K562 (cell line): ENCODE measurements at regions not wholly inside any gene's neighbourhood (a gene's known extent, or its start where the extent isn't known, plus 50 kb on each side); places are given as distances from the start of the nearest gene placed in this dataset.

ENCODE experiments used
- ATAC-seq: fragments of 200-7000 bp; cut with Tn5 transposase; 3 replicates; pipeline ENCODE4 v1.9.1; 2020; ENCODE audit warnings: moderate library complexity
- BruUV-seq: library from RNA; stranded (reverse); fragments of 400-500 nt; replicated peaks from 2 replicates; lab custom pipeline; 2021; lab: Mats Ljungman, UMichigan
- CTCF ChIA-PET: fragments of 300-600 bp; formaldehyde crosslinking; extraction: SDS; loops from one replicate; lab custom pipeline; 2021; ENCODE audit warnings: low intra/inter-chr PET ratio; lab: Yijun Ruan, JAX
- POLR2A ChIA-PET: fragments of 300-600, 350-650 bp; sonication (Branson Sonifier 250); formaldehyde crosslinking; extraction: SDS; loops from one replicate; lab custom pipeline; 2021; ENCODE audit warnings: antibody characterized with exemption, inconsistent platforms; lab: Yijun Ruan, JAX
- DNase-seq, 4 experiments: peaks; one replicate each; pipeline versions ENCODE4 v3.0.0 to v3.0.0-alpha.2; 2011 to 2018; ENCODE audit warnings: low spot score in 3 of 4, mixed read lengths in 3 of 4; ENCODE audit errors: extremely low read depth in 1 of 4
- FAIRE-seq: peaks from 2 replicates; lab custom pipeline; 2011; peaks lifted over from hg19 to GRCh38; lab: Jason Lieb, UNC
- H2AFZ ChIP-seq: 2 replicates; pipeline ENCODE4 v1.6.0; 2011; ENCODE audit warnings: low read depth, low read length, control low read depth, inconsistent platforms
- H3K27ac ChIP-seq: fragments of 200-600 bp; 3 replicates; pipeline ENCODE4 v1.8.0; 2011; ENCODE audit warnings: low read depth, mild to moderate bottlenecking, control low read depth, inconsistent platforms, low read length, moderate library complexity, mixed read lengths; ENCODE audit errors: extremely low read depth
- H3K27me3 ChIP-seq, 2 experiments: fragments of 300-600 bp in 1 of 2; 2 replicates in 1 of 2; 3 replicates in 1 of 2; pipeline versions ENCODE4 v1.6.0 to v1.8.0; 2011; ENCODE audit warnings: inconsistent platforms in 2 of 2, low read length in 2 of 2, mild to moderate bottlenecking in 1 of 2, mixed read lengths in 1 of 2, moderate library complexity in 1 of 2; ENCODE audit not compliant: control insufficient read depth in 2 of 2, insufficient read depth in 2 of 2
- H3K36me3 ChIP-seq: fragments of 300-600 bp; 3 replicates; pipeline ENCODE4 v1.8.0; 2011; ENCODE audit warnings: mild to moderate bottlenecking, low read length, inconsistent platforms; ENCODE audit not compliant: control insufficient read depth, insufficient read depth
- H3K4me1 ChIP-seq, 2 experiments: fragments of 200-600 bp in 1 of 2; replicated peaks in 1 of 2; 2 replicates in 1 of 2; 3 replicates in 1 of 2; pipeline versions ENCODE4 v1.5.1 to v1.8.0; 2011; ENCODE audit warnings: inconsistent platforms in 2 of 2, low read length in 2 of 2, mild to moderate bottlenecking in 1 of 2, mixed read lengths in 1 of 2, moderate library complexity in 1 of 2; ENCODE audit not compliant: control insufficient read depth in 2 of 2, insufficient read depth in 2 of 2
- H3K4me2 ChIP-seq: 2 replicates; pipeline ENCODE4 v1.6.1; 2011; ENCODE audit warnings: low read length, control low read depth, inconsistent platforms, mixed read lengths; ENCODE audit not compliant: insufficient read depth
- H3K4me3 ChIP-seq: fragments of 200-600 bp; sonication (generic), shearing (Covaris generic); 2 replicates; pipeline ENCODE4 v1.5.1; 2016; ENCODE audit warnings: control low read depth, inconsistent platforms
- H3K79me2 ChIP-seq: fragments of 200-600 bp; 3 replicates; pipeline ENCODE4 v1.8.0; 2011; ENCODE audit warnings: low read length, inconsistent platforms; ENCODE audit not compliant: control insufficient read depth, insufficient read depth
- H3K9ac ChIP-seq, 2 experiments: 2 replicates each; pipeline versions ENCODE4 v1.6.0 to v1.6.1; 2011; ENCODE audit warnings: low read depth in 2 of 2, low read length in 2 of 2, control low read depth in 1 of 2, inconsistent platforms in 1 of 2, mild to moderate bottlenecking in 1 of 2, mixed read lengths in 1 of 2; ENCODE audit not compliant: insufficient read depth in 1 of 2
- H3K9me1 ChIP-seq: one replicate; pipeline ENCODE4 v1.6.0; 2011; ENCODE audit warnings: inconsistent platforms, mild to moderate bottlenecking, low read length, moderate library complexity; ENCODE audit not compliant: control insufficient read depth, insufficient read depth
- H3K9me3 ChIP-seq: replicated peaks from 2 replicates; pipeline ENCODE4 v1.5.1; 2011; ENCODE audit warnings: low read depth, low read length, inconsistent platforms; ENCODE audit not compliant: control insufficient read depth, insufficient read depth
- H4K20me1 ChIP-seq: replicated peaks from 2 replicates; pipeline ENCODE4 v1.6.1; 2011; ENCODE audit warnings: low read length, inconsistent platforms, mixed read lengths; ENCODE audit not compliant: control insufficient read depth, insufficient read depth
- ARNT ChIP-seq, 2 experiments: fragments of 450-650 bp; IDR thresholded peaks; 2 replicates each; pipeline ENCODE4 v1.6.1; 2016; ENCODE audit warnings: mild to moderate bottlenecking in 1 of 2
- HDAC3 ChIP-seq: fragments of 450-650 bp; IDR thresholded peaks from 2 replicates; pipeline ENCODE4 v1.6.1; 2018; ENCODE audit warnings: borderline replicate concordance, mild to moderate bottlenecking, moderate library complexity; ENCODE audit not compliant: partially characterized antibody
- LEF1 ChIP-seq: fragments of 450-650 bp; IDR thresholded peaks from 2 replicates; pipeline ENCODE4 v1.6.1; 2016; ENCODE audit warnings: mild to moderate bottlenecking
- MAZ ChIP-seq, 2 experiments: fragments of 450-650 bp in 1 of 2; sonication (generic) in 1 of 2; formaldehyde crosslinking; IDR thresholded peaks in 1 of 2; conservative IDR thresholded peaks in 1 of 2; 2 replicates each; pipeline versions ENCODE4 v1.4.0 to v1.5.0; 2020; ENCODE audit warnings: mild to moderate bottlenecking in 1 of 2, missing genetic modification reagents in 1 of 2
- MEF2D ChIP-seq: conservative IDR thresholded peaks from 2 replicates; pipeline ENCODE4 v1.6.1; 2016; ENCODE audit warnings: low read depth, missing genetic modification characterization, missing compliant biosample characterization
- SMARCA4 ChIP-seq: fragments of 450-650 bp; IDR thresholded peaks from 2 replicates; pipeline ENCODE4 v1.6.1; 2016
- SMARCE1 ChIP-seq: fragments of 450-650 bp; IDR thresholded peaks from 2 replicates; pipeline ENCODE4 v1.7.1; 2016; ENCODE audit warnings: mild to moderate bottlenecking
- STAG1 ChIP-seq: sonication (generic); formaldehyde crosslinking; IDR thresholded peaks from 2 replicates; pipeline ENCODE4 v1.5.0; 2020; ENCODE audit warnings: missing genetic modification reagents, borderline replicate concordance
- TCF3 ChIP-seq: sonication (generic); formaldehyde crosslinking; IDR thresholded peaks from 2 replicates; pipeline ENCODE4 v1.4.0; 2020; ENCODE audit warnings: mild to moderate bottlenecking, missing genetic modification reagents
- TCF7L2 ChIP-seq: fragments of 150-350 bp; IDR thresholded peaks from 2 replicates; pipeline ENCODE4 v1.6.1; 2016; ENCODE audit warnings: low read depth, mild to moderate bottlenecking, low read length, moderate library complexity
- ZNF217 ChIP-seq: sonication (generic); formaldehyde crosslinking; IDR thresholded peaks from 2 replicates; pipeline ENCODE4 v1.8.0; 2022; ENCODE audit warnings: mild to moderate bottlenecking, missing genetic modification reagents
- ZNF239 ChIP-seq: fragments of 250-450 bp; sonication (Bioruptor Pico); IDR thresholded peaks from 2 replicates; pipeline ENCODE4 v1.4.0; 2020; ENCODE audit warnings: mild to moderate bottlenecking
- ZNF24 ChIP-seq: fragments of 450-650 bp; IDR thresholded peaks from 2 replicates; pipeline ENCODE4 v1.6.1; 2016
- ZNF354B ChIP-seq: fragments of 250-450 bp; sonication (Bioruptor Pico); IDR thresholded peaks from 2 replicates; pipeline ENCODE4 v1.4.0; 2020
- ZNF699 ChIP-seq: fragments of 250-450 bp; sonication (Bioruptor Pico); IDR thresholded peaks from 2 replicates; pipeline ENCODE4 v1.8.0; 2021; ENCODE audit warnings: mild to moderate bottlenecking, moderate library complexity; ENCODE audit not compliant: insufficient replicate concordance
- WGBS: fragments of 100-300 bp; shearing (Covaris generic); methylation state at CpG from one replicate; pipeline ENCODE4 v1.1.6; 2016; ENCODE audit warnings: low coverage, mixed read lengths; ENCODE audit not compliant: insufficient coverage; ENCODE audit errors: missing lambda C conversion rate; 5-methylcytosine and 5-hydroxymethylcytosine counted together
- in situ Hi-C: fragments of 300-500 bp; cut with MboI; formaldehyde crosslinking; loops from 4 replicates; pipeline ENCODE4 v1.15.0; 2018; ENCODE audit warnings: inconsistent platforms, mixed read lengths
- intact Hi-C: fragments of 100-400 bp; cut with micrococcal nuclease; formaldehyde crosslinking; loops from 2 replicates; pipeline ENCODE4 v1.14.2; 2022
- TF ChIP-seq, protein P1 (sequence below), 2 experiments: fragments of 450-650 bp in 1 of 2; IDR thresholded peaks; 2 replicates each; pipeline ENCODE4 v1.6.1; 2011 to 2017; ENCODE audit warnings: low read depth in 2 of 2, antibody characterized with exemption in 1 of 2, borderline replicate concordance in 1 of 2, low read length in 1 of 2, mild to moderate bottlenecking in 1 of 2, mixed read lengths in 1 of 2; ENCODE audit not compliant: control insufficient read depth in 1 of 2
- TF ChIP-seq, protein P2 (sequence below): IDR thresholded peaks from 2 replicates; pipeline ENCODE4 v1.6.1; 2011; ENCODE audit not compliant: insufficient read length; ENCODE audit errors: extremely low read depth
- TF ChIP-seq, protein P3 (sequence below): sonication (generic); formaldehyde crosslinking; IDR thresholded peaks from 2 replicates; pipeline ENCODE4 v1.9.0; 2022; ENCODE audit warnings: mild to moderate bottlenecking, missing genetic modification reagents
- TF ChIP-seq, protein P4 (sequence below): sonication (generic); formaldehyde crosslinking; IDR thresholded peaks from 2 replicates; pipeline ENCODE4 v1.8.1; 2023; ENCODE audit warnings: mild to moderate bottlenecking, missing genetic modification reagents, moderate library complexity

DNA sequence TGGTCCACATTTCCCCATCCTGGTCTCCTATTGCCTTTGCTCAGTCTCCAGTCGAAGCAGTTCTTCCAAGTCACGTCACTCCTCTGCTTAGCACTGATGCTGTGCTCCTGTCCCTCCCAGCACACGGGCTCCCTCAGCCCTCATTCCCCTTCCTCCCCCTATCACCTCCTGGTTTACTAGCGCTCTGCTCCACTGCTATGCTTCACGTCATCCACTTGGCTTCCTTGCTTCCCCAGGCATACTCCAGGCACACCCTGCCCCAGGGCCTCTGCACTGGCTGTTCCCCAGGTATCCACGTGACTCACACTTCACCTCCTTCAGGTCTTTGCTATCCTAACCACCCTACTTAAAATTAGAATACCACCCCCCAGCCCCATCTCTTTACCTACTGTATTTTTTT is 269.3 kb downstream of the GLI2 start:
- no peak overlapping the region for H3K4me3 ChIP-seq
- H3K4me1 ChIP-seq: no peaks in the 10 kb centered on the region; a peak in 1 of 5 replicates
- no peak overlapping the region for H3K9ac ChIP-seq
- CTCF ChIA-PET: no interaction called here
- POLR2A ChIA-PET: no interaction called here
- H3K27ac ChIP-seq: no peak overlapping the region
- no peak for DNase-seq
- H3K27me3 ChIP-seq: peaks cover 0 to 10% of the 10 kb centered on the region in 2 experiments; a peak in 3 of 5 replicates
- intact Hi-C loops (no loop called here), in situ Hi-C loops (no loop called here)
- no peaks in the 10 kb centered on the region for H3K79me2 ChIP-seq
- H3K4me2 ChIP-seq: no peak overlapping the region
- no TSS peak for BruUV-seq
- no peaks in the 10 kb centered on the region for H3K36me3 ChIP-seq
- no peaks in the 10 kb centered on the region for H4K20me1 ChIP-seq
- no peak overlapping the region for H2AFZ ChIP-seq
- no peak for ATAC-seq
- H3K9me3 ChIP-seq: no peaks in the 10 kb centered on the region
- no peak for FAIRE-seq
- no peaks in the 10 kb centered on the region for H3K9me1 ChIP-seq
- WGBS: 0% methylated on average over 6 of the region's 6 CpGs
- TF ChIP-seq SMARCE1 (no peak), ZNF239 (no peak), ZNF354B (CRISPR knock-in tag) (no peak), TCF3 (CRISPR knock-in tag) (no peak), STAG1 (CRISPR knock-in tag) (no peak), ARNT (IDR thresholded peaks at IDR 0.05) (no peak), MEF2D (tag) (no peak), ZNF217 (no peak), TCF7L2 (no peak), HDAC3 (no peak), LEF1 (no peak), ZNF24 (no peak), SMARCA4 (no peak), ZNF699 (no peak), MAZ (CRISPR knock-in tag; conservative IDR thresholded peaks at IDR 0.05 in 1 of 2, IDR thresholded peaks at IDR 0.05 in 1 of 2) (no peak)
- TF ChIP-seq, protein P1, sequence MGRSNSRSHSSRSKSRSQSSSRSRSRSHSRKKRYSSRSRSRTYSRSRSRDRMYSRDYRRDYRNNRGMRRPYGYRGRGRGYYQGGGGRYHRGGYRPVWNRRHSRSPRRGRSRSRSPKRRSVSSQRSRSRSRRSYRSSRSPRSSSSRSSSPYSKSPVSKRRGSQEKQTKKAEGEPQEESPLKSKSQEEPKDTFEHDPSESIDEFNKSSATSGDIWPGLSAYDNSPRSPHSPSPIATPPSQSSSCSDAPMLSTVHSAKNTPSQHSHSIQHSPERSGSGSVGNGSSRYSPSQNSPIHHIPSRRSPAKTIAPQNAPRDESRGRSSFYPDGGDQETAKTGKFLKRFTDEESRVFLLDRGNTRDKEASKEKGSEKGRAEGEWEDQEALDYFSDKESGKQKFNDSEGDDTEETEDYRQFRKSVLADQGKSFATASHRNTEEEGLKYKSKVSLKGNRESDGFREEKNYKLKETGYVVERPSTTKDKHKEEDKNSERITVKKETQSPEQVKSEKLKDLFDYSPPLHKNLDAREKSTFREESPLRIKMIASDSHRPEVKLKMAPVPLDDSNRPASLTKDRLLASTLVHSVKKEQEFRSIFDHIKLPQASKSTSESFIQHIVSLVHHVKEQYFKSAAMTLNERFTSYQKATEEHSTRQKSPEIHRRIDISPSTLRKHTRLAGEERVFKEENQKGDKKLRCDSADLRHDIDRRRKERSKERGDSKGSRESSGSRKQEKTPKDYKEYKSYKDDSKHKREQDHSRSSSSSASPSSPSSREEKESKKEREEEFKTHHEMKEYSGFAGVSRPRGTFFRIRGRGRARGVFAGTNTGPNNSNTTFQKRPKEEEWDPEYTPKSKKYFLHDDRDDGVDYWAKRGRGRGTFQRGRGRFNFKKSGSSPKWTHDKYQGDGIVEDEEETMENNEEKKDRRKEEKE (IDR thresholded peaks at IDR 0.05; ENCODE audit: borderline replicate concordance in 1 of 2, control insufficient read depth in 1 of 2, low read depth in 2 of 2, low read length in 1 of 2): no peak
- TF ChIP-seq, protein P2, sequence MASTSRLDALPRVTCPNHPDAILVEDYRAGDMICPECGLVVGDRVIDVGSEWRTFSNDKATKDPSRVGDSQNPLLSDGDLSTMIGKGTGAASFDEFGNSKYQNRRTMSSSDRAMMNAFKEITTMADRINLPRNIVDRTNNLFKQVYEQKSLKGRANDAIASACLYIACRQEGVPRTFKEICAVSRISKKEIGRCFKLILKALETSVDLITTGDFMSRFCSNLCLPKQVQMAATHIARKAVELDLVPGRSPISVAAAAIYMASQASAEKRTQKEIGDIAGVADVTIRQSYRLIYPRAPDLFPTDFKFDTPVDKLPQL: no peak
- TF ChIP-seq, protein P3, sequence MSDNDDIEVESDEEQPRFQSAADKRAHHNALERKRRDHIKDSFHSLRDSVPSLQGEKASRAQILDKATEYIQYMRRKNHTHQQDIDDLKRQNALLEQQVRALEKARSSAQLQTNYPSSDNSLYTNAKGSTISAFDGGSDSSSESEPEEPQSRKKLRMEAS (CRISPR knock-in tag): no peak
- TF ChIP-seq, protein P4, sequence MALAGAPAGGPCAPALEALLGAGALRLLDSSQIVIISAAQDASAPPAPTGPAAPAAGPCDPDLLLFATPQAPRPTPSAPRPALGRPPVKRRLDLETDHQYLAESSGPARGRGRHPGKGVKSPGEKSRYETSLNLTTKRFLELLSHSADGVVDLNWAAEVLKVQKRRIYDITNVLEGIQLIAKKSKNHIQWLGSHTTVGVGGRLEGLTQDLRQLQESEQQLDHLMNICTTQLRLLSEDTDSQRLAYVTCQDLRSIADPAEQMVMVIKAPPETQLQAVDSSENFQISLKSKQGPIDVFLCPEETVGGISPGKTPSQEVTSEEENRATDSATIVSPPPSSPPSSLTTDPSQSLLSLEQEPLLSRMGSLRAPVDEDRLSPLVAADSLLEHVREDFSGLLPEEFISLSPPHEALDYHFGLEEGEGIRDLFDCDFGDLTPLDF: no peak
